IMR-90 (cell line): ENCODE measurements at regions not wholly inside any gene's neighbourhood (a gene's known extent, or its start where the extent isn't known, plus 50 kb on each side); places are given as distances from the start of the nearest gene placed in this dataset.

Experiments used
- ATAC-seq: fragments of 200-7000 bp; cut with Tn5 transposase; 2 replicates; pipeline ENCODE4 v1.9.1; 2020; ENCODE audit warnings: low read depth, mild to moderate bottlenecking, moderate library complexity
- BruUV-seq: library from RNA; stranded (reverse); fragments of 400-500 nt; replicated peaks from 2 replicates; lab custom pipeline; 2021; lab: Mats Ljungman, UMichigan
- CTCF ChIA-PET: fragments of 300-600 bp; formaldehyde crosslinking; extraction: SDS; loops from one replicate; lab custom pipeline; 2021; ENCODE audit warnings: antibody characterized with exemption; lab: Yijun Ruan, JAX
- POLR2A ChIA-PET: fragments of 300-600 bp; sonication (Branson Sonifier 250); formaldehyde crosslinking; loops from one replicate; lab custom pipeline; 2022; ENCODE audit warnings: antibody characterized with exemption; ENCODE audit not compliant: unreplicated experiment; lab: Charles Lee
- DNase-seq: peaks from one replicate; pipeline ENCODE4 v3.0.0; 2013
- H2AFZ ChIP-seq: replicated peaks from 2 replicates; pipeline ENCODE3; 2013; ENCODE audit warnings: low read length, mild to moderate bottlenecking; ENCODE audit not compliant: poor library complexity
- H2AK5ac ChIP-seq: 2 replicates; pipeline ENCODE4 v1.6.1; 2013; ENCODE audit warnings: low read depth, low read length, inconsistent platforms
- H2AK9ac ChIP-seq: replicated peaks from 2 replicates; pipeline ENCODE3; 2013; ENCODE audit warnings: mild to moderate bottlenecking, low read depth, low read length, moderate library complexity; ENCODE audit not compliant: poor library complexity
- H2BK120ac ChIP-seq: 2 replicates; pipeline ENCODE4 v1.6.1; 2013; ENCODE audit warnings: low read depth, low read length, inconsistent platforms
- H2BK15ac ChIP-seq: 3 replicates; pipeline ENCODE4 v1.6.1; 2013; ENCODE audit warnings: low read depth, low read length, inconsistent platforms
- H2BK20ac ChIP-seq: 2 replicates; pipeline ENCODE4 v1.6.1; 2013; ENCODE audit warnings: low read depth, mild to moderate bottlenecking, inconsistent platforms, low read length, moderate library complexity
- H2BK5ac ChIP-seq: 2 replicates; pipeline ENCODE4 v1.6.1; 2013; ENCODE audit warnings: mild to moderate bottlenecking, low read depth, low read length, inconsistent platforms; ENCODE audit not compliant: poor library complexity, severe bottlenecking
- H3K14ac ChIP-seq: replicated peaks from 2 replicates; pipeline ENCODE4 v1.6.1; 2013; ENCODE audit warnings: low read depth, low read length, inconsistent platforms
- H3K18ac ChIP-seq: 2 replicates; pipeline ENCODE4 v1.6.1; 2013; ENCODE audit warnings: low read depth, low read length, control low read depth
- H3K23ac ChIP-seq: 2 replicates; pipeline ENCODE4 v1.6.1; 2013; ENCODE audit warnings: low read depth, low read length, inconsistent platforms
- H3K27ac ChIP-seq: 2 replicates; pipeline ENCODE4 v1.5.1; 2013; ENCODE audit warnings: mild to moderate bottlenecking, control low read depth, low read length; ENCODE audit not compliant: insufficient read depth
- H3K27me3 ChIP-seq: 2 replicates; pipeline ENCODE4 v1.6.1; 2013; ENCODE audit warnings: low read length; ENCODE audit not compliant: control insufficient read depth, insufficient read depth
- H3K36me3 ChIP-seq: 2 replicates; pipeline ENCODE4 v1.6.1; 2013; ENCODE audit warnings: low read length, mixed read lengths; ENCODE audit not compliant: control insufficient read depth, insufficient read depth
- H3K4ac ChIP-seq: 2 replicates; pipeline ENCODE4 v1.6.1; 2013; ENCODE audit warnings: low read depth, low read length, inconsistent platforms
- H3K4me1 ChIP-seq: 2 replicates; pipeline ENCODE4 v1.6.1; 2013; ENCODE audit warnings: low read length, mixed read lengths; ENCODE audit not compliant: control insufficient read depth, insufficient read depth
- H3K4me2 ChIP-seq: 2 replicates; pipeline ENCODE4 v1.6.1; 2013; ENCODE audit warnings: low read depth, mild to moderate bottlenecking, control low read depth, low read length, moderate library complexity
- H3K4me3 ChIP-seq: 2 replicates; pipeline ENCODE4 v1.5.1; 2013; ENCODE audit warnings: low read depth, mild to moderate bottlenecking, control low read depth, low read length, moderate library complexity; ENCODE audit not compliant: insufficient read depth
- H3K56ac ChIP-seq: 2 replicates; pipeline ENCODE4 v1.6.1; 2013; ENCODE audit warnings: low read length, inconsistent platforms; ENCODE audit not compliant: insufficient read depth; ENCODE audit errors: extremely low read depth
- H3K79me1 ChIP-seq, 2 experiments: 2 replicates each; pipeline ENCODE4 v1.6.1; 2013; ENCODE audit warnings: low read length in 2 of 2, inconsistent platforms in 1 of 2, low read depth in 1 of 2
- H3K9ac ChIP-seq: 2 replicates; pipeline ENCODE4 v1.6.1; 2013; ENCODE audit warnings: low read depth, low read length, control low read depth
- H3K9me1 ChIP-seq: 2 replicates; pipeline ENCODE4 v1.6.1; 2013; ENCODE audit warnings: low read length, inconsistent platforms; ENCODE audit not compliant: insufficient read depth
- H3K9me3 ChIP-seq: 2 replicates; pipeline ENCODE4 v1.6.1; 2013; ENCODE audit warnings: low read length; ENCODE audit not compliant: control insufficient read depth, insufficient read depth
- H4K20me1 ChIP-seq: 2 replicates; pipeline ENCODE4 v1.6.1; 2013; ENCODE audit warnings: low read length, inconsistent platforms; ENCODE audit not compliant: insufficient read depth
- H4K5ac ChIP-seq: 2 replicates; pipeline ENCODE4 v1.6.1; 2013; ENCODE audit warnings: mild to moderate bottlenecking, low read depth, low read length, control low read depth
- H4K8ac ChIP-seq, 2 experiments: 2 replicates each; pipeline ENCODE4 v1.6.1; 2013; ENCODE audit warnings: low read depth in 2 of 2, low read length in 2 of 2, control low read depth in 1 of 2, inconsistent platforms in 1 of 2
- H4K91ac ChIP-seq: 2 replicates; pipeline ENCODE4 v1.6.1; 2013; ENCODE audit warnings: low read depth, low read length, inconsistent platforms; ENCODE audit not compliant: insufficient read depth
- BHLHE40 ChIP-seq: fragments of 150-350 bp; IDR thresholded peaks from 2 replicates; pipeline ENCODE4 v1.6.1; 2016; ENCODE audit warnings: mild to moderate bottlenecking, low read depth, low read length
- CHD1 ChIP-seq: IDR thresholded peaks from 2 replicates; pipeline ENCODE4 v1.6.1; 2012; ENCODE audit warnings: low read depth, low read length, improper control_type of control experiment
- ELK1 ChIP-seq: fragments of 150-350 bp; IDR thresholded peaks from 2 replicates; pipeline ENCODE4 v1.6.1; 2016; ENCODE audit warnings: low read depth, mild to moderate bottlenecking, low read length, moderate library complexity, borderline replicate concordance
- FOS ChIP-seq: fragments of 150-350 bp; IDR thresholded peaks from 2 replicates; pipeline ENCODE4 v1.6.1; 2016; ENCODE audit warnings: low read depth, low read length
- MAFK ChIP-seq: IDR thresholded peaks from 2 replicates; pipeline ENCODE4 v1.6.1; 2012; ENCODE audit warnings: low read depth, low read length, improper control_type of control experiment
- MAZ ChIP-seq: IDR thresholded peaks from 2 replicates; pipeline ENCODE4 v1.6.1; 2012; ENCODE audit warnings: low read depth, mild to moderate bottlenecking, low read length, improper control_type of control experiment, moderate library complexity, borderline replicate concordance
- MXI1 ChIP-seq: IDR thresholded peaks from 2 replicates; pipeline ENCODE4 v1.6.1; 2012; ENCODE audit warnings: low read depth, mild to moderate bottlenecking, low read length, moderate library complexity, borderline replicate concordance
- NFE2L2 ChIP-seq: fragments of 150-350 bp; IDR thresholded peaks from 2 replicates; pipeline ENCODE4 v1.6.1; 2016; ENCODE audit warnings: low read depth, mild to moderate bottlenecking, low read length
- POLR2A ChIP-seq: IDR thresholded peaks from 2 replicates; pipeline ENCODE4 v1.6.1; 2012; ENCODE audit warnings: mild to moderate bottlenecking, low read depth, low read length
- RAD21 ChIP-seq: IDR thresholded peaks from 2 replicates; pipeline ENCODE4 v1.6.1; 2012; ENCODE audit warnings: low read length, improper control_type of control experiment
- RCOR1 ChIP-seq: IDR thresholded peaks from 2 replicates; pipeline ENCODE4 v1.6.1; 2012; ENCODE audit warnings: mild to moderate bottlenecking, low read length, improper control_type of control experiment; ENCODE audit not compliant: insufficient replicate concordance
- RFX5 ChIP-seq: IDR thresholded peaks from 2 replicates; pipeline ENCODE4 v1.8.0; 2012; ENCODE audit warnings: low read depth, mild to moderate bottlenecking, low read length, moderate library complexity
- SMC3 ChIP-seq: fragments of 150-350 bp; IDR thresholded peaks from 2 replicates; pipeline ENCODE4 v1.6.1; 2016; ENCODE audit warnings: low read depth, mild to moderate bottlenecking, antibody characterized with exemption, low read length, moderate library complexity
- WGBS, 2 experiments: methylation state at CpG; one replicate each; pipeline versions ENCODE4 v1.1.5 to v1.1.7; 2013; ENCODE audit warnings: missing lambda C conversion rate in 2 of 2; ENCODE audit not compliant: insufficient read length in 1 of 2; ENCODE audit errors: extremely low coverage in 2 of 2; 5-methylcytosine and 5-hydroxymethylcytosine counted together
- dilution Hi-C: fragments of 300-500 bp; cut with HindIII; formaldehyde crosslinking; loops from one replicate; pipeline ENCODE4 v1.14.3; 2018; ENCODE audit warnings: low sequenced_read_pairs; ENCODE audit not compliant: unreplicated experiment
- in situ Hi-C: fragments of 300-500 bp; cut with MboI; formaldehyde crosslinking; loops from 3 replicates; pipeline ENCODE4 v1.14.3; 2019; ENCODE audit warnings: low sequenced_read_pairs, inconsistent platforms, mixed read lengths
- intact Hi-C: fragments of 100-400 bp; cut with micrococcal nuclease; formaldehyde crosslinking; loops from 2 replicates; pipeline ENCODE4 v1.10.0; 2022

GRCh38 chr4:31575504-31575903, 855.3 kb downstream of the PCDH7 start:
- Histone ChIP-seq H3K14ac (no peak overlapping the region), H3K23ac (no peak overlapping the region), H2BK15ac (no peak overlapping the region), H3K56ac (no peak overlapping the region), H3K36me3 (no peaks in the 10 kb centered on the region), H3K4ac (no peak overlapping the region), H3K9ac (no peak overlapping the region), H2AFZ (no peak overlapping the region), H2AK5ac (no peak overlapping the region), H4K8ac (no peak overlapping the region), H3K9me3 (no peaks in the 10 kb centered on the region), H3K4me1 (no peaks in the 10 kb centered on the region), H3K18ac (no peak overlapping the region), H4K5ac (no peak overlapping the region), H3K27ac (no peak overlapping the region), H4K91ac (no peak overlapping the region), H3K27me3 (no peaks in the 10 kb centered on the region), H3K4me2 (no peak overlapping the region), H3K9me1 (no peaks in the 10 kb centered on the region), H2BK5ac (no peak overlapping the region), H4K20me1 (no peaks in the 10 kb centered on the region), H2BK20ac (no peak overlapping the region), H2AK9ac (no peak overlapping the region), H3K79me1 (no peaks in the 10 kb centered on the region), H2BK120ac (no peak overlapping the region), H3K4me3 (no peak overlapping the region)
- WGBS, 2 experiments, result no CpG with 5 or more reads among the region's 2 CpGs
- ATAC-seq (no peak), DNase-seq (no peak)
- dilution Hi-C loops (no loop called here), intact Hi-C loops (no loop called here), in situ Hi-C loops (no loop called here)
- TF ChIP-seq ELK1, result no peak
- no peak for TF ChIP-seq MAFK
- TF ChIP-seq RCOR1, result no peak
- no peak for TF ChIP-seq MAZ
- no peak for TF ChIP-seq BHLHE40
- TF ChIP-seq SMC3, result no peak
- TF ChIP-seq MXI1, result no peak
- TF ChIP-seq RFX5, result no peak
- TF ChIP-seq NFE2L2, result no peak
- TF ChIP-seq POLR2A, result no peak
- no peak for TF ChIP-seq FOS
- TF ChIP-seq RAD21, result no peak
- no peak for TF ChIP-seq CHD1
- ChIA-PET CTCF (no interaction called here), POLR2A (no interaction called here)
- no TSS peak for BruUV-seq
